GM12891 (cell line): ENCODE measurements at regions not wholly inside any gene's neighbourhood (a gene's known extent, or its start where the extent isn't known, plus 50 kb on each side); places are given as distances from the start of the nearest gene placed in this dataset.
"Not testable (repeated sequence)": the region's sequence is repeated elsewhere in the genome, so short reads cannot be mapped to it uniquely, and the experiment has no call there.

Experiments used
- DNase-seq: peaks from one replicate; pipeline ENCODE4 v3.0.0; 2011; ENCODE audit warnings: low spot score; ENCODE audit not compliant: insufficient read length
- FAIRE-seq: peaks from 2 replicates; lab custom pipeline; 2011; peaks lifted over from hg19 to GRCh38; lab: Jason Lieb, UNC
- PAX5 ChIP-seq: IDR thresholded peaks from 2 replicates; pipeline ENCODE4 v1.6.1; 2011; ENCODE audit warnings: low read length, moderate library complexity, mild to moderate bottlenecking; ENCODE audit not compliant: insufficient read depth, severe bottlenecking
- POLR2A ChIP-seq: IDR thresholded peaks from 2 replicates; pipeline ENCODE4 v1.6.1; 2011; ENCODE audit warnings: low read depth, low read length, control low read depth
- POLR2AphosphoS5 ChIP-seq: IDR thresholded peaks from 2 replicates; pipeline ENCODE4 v1.6.1; 2011; ENCODE audit warnings: low read depth, low read length, control low read depth
- POU2F2 ChIP-seq: IDR thresholded peaks from 2 replicates; pipeline ENCODE4 v1.6.1; 2011; ENCODE audit warnings: low read depth, mild to moderate bottlenecking, control low read depth, low read length, moderate library complexity
- SPI1 ChIP-seq: IDR thresholded peaks from 2 replicates; pipeline ENCODE4 v1.6.1; 2011; ENCODE audit warnings: low read depth, low read length, control low read depth
- TAF1 ChIP-seq: IDR thresholded peaks from 2 replicates; pipeline ENCODE4 v1.6.1; 2011; ENCODE audit warnings: low read depth, low read length, control low read depth

GRCh38 chr5:91929522-91929817 is 546.4 kb upstream of the ARRDC3 start:
- no peak for FAIRE-seq

GRCh38 chr5:91928754-91929521 is 545.8 kb upstream of the ARRDC3 start:
- FAIRE-seq (no peak), DNase-seq (no peak)
- TF ChIP-seq POU2F2 = no peak
- no peak for TF ChIP-seq PAX5
- no peak for TF ChIP-seq POLR2A
- no peak for TF ChIP-seq TAF1
- TF ChIP-seq POLR2AphosphoS5 = no peak
- TF ChIP-seq SPI1 = no peak

More at GRCh38 chr5:91929522-91929817, 546.4 kb upstream of the ARRDC3 start:
- DNase-seq = no peak
- TF ChIP-seq POLR2AphosphoS5 (no peak), POU2F2 (no peak)

GRCh38 chr5:91927439-91927838 is 544.3 kb upstream of the ARRDC3 start:
- FAIRE-seq = no peak
- TF ChIP-seq TAF1 (no peak), SPI1 (no peak), POLR2A (no peak), POLR2AphosphoS5 (no peak), PAX5 (no peak), POU2F2 (no peak)
- no peak for DNase-seq

GRCh38 chr5:91925249-91925648 is 542.1 kb upstream of the ARRDC3 start:
- TF ChIP-seq POLR2A = no peak
- TF ChIP-seq SPI1 = no peak
- no peak for TF ChIP-seq TAF1
- TF ChIP-seq POLR2AphosphoS5 = no peak
- FAIRE-seq = no peak
- DNase-seq = no peak

- not testable (repeated sequence) for FAIRE-seq, DNase-seq
These were observed 534.1 kb upstream of the ARRDC3 start for GRCh38 chr5:91917037-91917814.

GRCh38 chr5:91910655-91911054 is 527.5 kb upstream of the ARRDC3 start:
- FAIRE-seq (no peak), DNase-seq (no peak)
- TF ChIP-seq POLR2AphosphoS5 (no peak), TAF1 (no peak), SPI1 (no peak), PAX5 (no peak), POLR2A (no peak), POU2F2 (no peak)

- FAIRE-seq = no peak
- TF ChIP-seq POLR2AphosphoS5 (no peak), POU2F2 (no peak), POLR2A (no peak), TAF1 (no peak), SPI1 (no peak), PAX5 (no peak)
- no peak for DNase-seq
These were observed 527.1 kb upstream of the ARRDC3 start for GRCh38 chr5:91910247-91910646.

GRCh38 chr5:91906494-91906893 is 523.4 kb upstream of the ARRDC3 start:
- no peak for DNase-seq
- TF ChIP-seq SPI1 (no peak), POLR2A (no peak), POLR2AphosphoS5 (no peak), PAX5 (no peak), TAF1 (no peak), POU2F2 (no peak)
- no peak for FAIRE-seq

- DNase-seq (no peak), FAIRE-seq (no peak)
- TF ChIP-seq TAF1 (no peak), POU2F2 (no peak), POLR2A (no peak), SPI1 (no peak), POLR2AphosphoS5 (no peak), PAX5 (no peak)
These were observed 522.9 kb upstream of the ARRDC3 start for GRCh38 chr5:91906027-91906426.

- TF ChIP-seq SPI1 = no peak
- no peak for TF ChIP-seq TAF1
- no peak for TF ChIP-seq POLR2A
- TF ChIP-seq POU2F2 = no peak
- TF ChIP-seq PAX5 = no peak
- no peak for TF ChIP-seq POLR2AphosphoS5
- FAIRE-seq (no peak), DNase-seq (no peak)
These were observed 515.8 kb upstream of the ARRDC3 start for GRCh38 chr5:91898898-91899297.
